HEK293 (cell line): ENCODE measurements at regions not wholly inside any gene's neighbourhood (a gene's known extent, or its start where the extent isn't known, plus 50 kb on each side); places are given as distances from the start of the nearest gene placed in this dataset.

Experiments
- CTCF ChIA-PET: fragments of 350-600 bp; formaldehyde crosslinking; extraction: SDS; loops from one replicate; lab custom pipeline; 2021; ENCODE audit warnings: antibody characterized with exemption; lab: Yijun Ruan, JAX
- POLR2A ChIA-PET: fragments of 300-600 bp; formaldehyde crosslinking; extraction: SDS; loops from one replicate; lab custom pipeline; 2020; ENCODE audit warnings: antibody characterized with exemption, inconsistent platforms; lab: Yijun Ruan, JAX
- H3K27ac ChIP-seq: fragments of 200-500 bp; sonication (Bioruptor generic); 2 replicates; pipeline ENCODE4 v1.5.1; 2014; ENCODE audit warnings: low read depth, low read length, control low read depth, inconsistent platforms; ENCODE audit errors: extremely low read depth
- H3K36me3 ChIP-seq, 2 experiments: fragments of 200-500 bp in 1 of 2; sonication (Bioruptor generic) in 1 of 2; 1 replicate in 1 of 2; 2 replicates in 1 of 2; pipeline ENCODE4 v1.5.1; 2014 to 2017; ENCODE audit warnings: inconsistent platforms in 2 of 2, low read length in 2 of 2; ENCODE audit not compliant: control insufficient read depth in 2 of 2, insufficient read depth in 1 of 2
- H3K4me1 ChIP-seq: fragments of 200-500 bp; sonication (Bioruptor generic); 2 replicates; pipeline ENCODE4 v1.5.1; 2014; ENCODE audit warnings: mild to moderate bottlenecking, low read length, inconsistent platforms; ENCODE audit not compliant: control insufficient read depth, insufficient read depth
- H3K4me3 ChIP-seq: 2 replicates; pipeline ENCODE4 v1.5.1; 2011; ENCODE audit warnings: low read depth, mild to moderate bottlenecking, control low read depth, low read length, moderate library complexity
- H3K9me3 ChIP-seq: fragments of 200-500 bp; sonication (Bioruptor generic); 2 replicates; pipeline ENCODE4 v1.5.1; 2014; ENCODE audit warnings: low read depth, low read length, inconsistent platforms; ENCODE audit not compliant: control insufficient read depth, insufficient read depth
- CTCF ChIP-seq: fragments of 450-650 bp; formaldehyde crosslinking; IDR thresholded peaks from 2 replicates; pipeline ENCODE4 v1.5.1; 2016; ENCODE audit warnings: missing biosample characterization, missing genetic modification characterization
- FEZF1 ChIP-seq: fragments of 450-650 bp; formaldehyde crosslinking; IDR thresholded peaks from 2 replicates; pipeline ENCODE4 v1.5.1; 2016; ENCODE audit warnings: missing biosample characterization, missing genetic modification characterization
- GLIS2 ChIP-seq: fragments of 450-650 bp; formaldehyde crosslinking; IDR thresholded peaks from 2 replicates; pipeline ENCODE4 v1.5.1; 2016; ENCODE audit warnings: missing biosample characterization, missing genetic modification characterization
- HOXA7 ChIP-seq: sonication (generic); formaldehyde crosslinking; IDR thresholded peaks from 2 replicates; pipeline ENCODE4 v1.8.1; 2022; ENCODE audit warnings: missing genetic modification reagents, borderline replicate concordance
- HOXD13 ChIP-seq: sonication (generic); formaldehyde crosslinking; IDR thresholded peaks from 2 replicates; pipeline ENCODE4 v1.8.0; 2022; ENCODE audit warnings: missing genetic modification reagents, borderline replicate concordance
- KLF16 ChIP-seq: fragments of 450-650 bp; formaldehyde crosslinking; IDR thresholded peaks from 2 replicates; pipeline ENCODE4 v1.5.1; 2017; ENCODE audit warnings: missing biosample characterization, missing genetic modification characterization
- KLF17 ChIP-seq: fragments of 450-650 bp; formaldehyde crosslinking; IDR thresholded peaks from 2 replicates; pipeline ENCODE4 v1.5.1; 2016; ENCODE audit warnings: missing biosample characterization, missing genetic modification characterization
- KLF8 ChIP-seq: fragments of 450-650 bp; formaldehyde crosslinking; IDR thresholded peaks from 2 replicates; pipeline ENCODE4 v1.5.1; 2016; ENCODE audit warnings: missing biosample characterization, missing genetic modification characterization
- OSR2 ChIP-seq: fragments of 450-650 bp; formaldehyde crosslinking; IDR thresholded peaks from 2 replicates; pipeline ENCODE4 v1.5.1; 2016; ENCODE audit warnings: missing biosample characterization, missing genetic modification characterization
- ZBTB1 ChIP-seq: fragments of 450-650 bp; formaldehyde crosslinking; IDR thresholded peaks from 2 replicates; pipeline ENCODE4 v1.5.1; 2016; ENCODE audit warnings: missing biosample characterization, missing genetic modification characterization
- ZBTB11 ChIP-seq: fragments of 450-650 bp; formaldehyde crosslinking; conservative IDR thresholded peaks from 2 replicates; pipeline ENCODE4 v1.5.1; 2016; ENCODE audit warnings: low read depth, missing biosample characterization, missing genetic modification characterization
- ZBTB17 ChIP-seq: fragments of 450-650 bp; formaldehyde crosslinking; IDR thresholded peaks from 2 replicates; pipeline ENCODE4 v1.5.1; 2016; ENCODE audit warnings: missing biosample characterization, missing genetic modification characterization
- ZBTB26 ChIP-seq: fragments of 450-650 bp; formaldehyde crosslinking; optimal IDR thresholded peaks from 2 replicates; pipeline ENCODE3; 2016; ENCODE audit warnings: missing biosample characterization, mild to moderate bottlenecking, missing genetic modification characterization
- ZFP69B ChIP-seq: fragments of 450-650 bp; formaldehyde crosslinking; IDR thresholded peaks from 2 replicates; pipeline ENCODE4 v1.5.1; 2016; ENCODE audit warnings: missing biosample characterization, missing genetic modification characterization
- ZNF174 ChIP-seq: fragments of 450-650 bp; formaldehyde crosslinking; IDR thresholded peaks from 2 replicates; pipeline ENCODE4 v1.5.0; 2017; ENCODE audit warnings: missing biosample characterization, mild to moderate bottlenecking, missing genetic modification characterization
- ZNF433 ChIP-seq: fragments of 450-650 bp; formaldehyde crosslinking; IDR thresholded peaks from 2 replicates; pipeline ENCODE4 v1.5.1; 2016; ENCODE audit warnings: missing biosample characterization, missing genetic modification characterization, low read depth
- ZNF48 ChIP-seq: fragments of 450-650 bp; formaldehyde crosslinking; IDR thresholded peaks from 2 replicates; pipeline ENCODE4 v1.5.1; 2016; ENCODE audit warnings: missing biosample characterization, missing genetic modification characterization
- ZNF514 ChIP-seq: fragments of 450-650 bp; formaldehyde crosslinking; IDR thresholded peaks from 2 replicates; pipeline ENCODE4 v1.5.1; 2016; ENCODE audit warnings: missing biosample characterization, missing genetic modification characterization
- ZNF529 ChIP-seq: fragments of 450-650 bp; formaldehyde crosslinking; IDR thresholded peaks from 2 replicates; pipeline ENCODE4 v1.5.1; 2017; ENCODE audit warnings: missing genetic modification characterization, missing biosample characterization; ENCODE audit not compliant: insufficient replicate concordance
- ZNF776 ChIP-seq: fragments of 450-650 bp; formaldehyde crosslinking; IDR thresholded peaks from 2 replicates; pipeline ENCODE4 v1.5.0; 2017; ENCODE audit warnings: missing biosample characterization, missing genetic modification characterization, borderline replicate concordance

- ChIA-PET CTCF (no interaction called here), POLR2A (no interaction called here)
- peaks cover 4% of the 10 kb centered on the region for H3K4me1 ChIP-seq
- H3K36me3 ChIP-seq: no peaks in the 10 kb centered on the region
- H3K9me3 ChIP-seq: no peaks in the 10 kb centered on the region
- H3K27ac ChIP-seq: no peak overlapping the region
- TF ChIP-seq ZNF776 (no peak), FEZF1 (tag by site-specific recombination) (peak; percentile 12; the same call in 1 of the 2 replicates), ZNF48 (tag by site-specific recombination) (no peak)
- TF ChIP-seq, all 188 proteins: peak for 1
- no peak overlapping the region for H3K4me3 ChIP-seq
Measured at GRCh38 chr1:55876276-55877060, 661.3 kb upstream of the USP24 start.

GRCh38 chr1:55870106-55870505, 654.9 kb upstream of the USP24 start:
- Histone ChIP-seq H3K4me1 (no peaks in the 10 kb centered on the region), H3K36me3 (no peaks in the 10 kb centered on the region), H3K9me3 (no peaks in the 10 kb centered on the region), H3K4me3 (no peak overlapping the region), H3K27ac (no peak overlapping the region)
- TF ChIP-seq KLF8 (tag by site-specific recombination): no peak
- no peak for TF ChIP-seq KLF16 (tag by site-specific recombination)
- TF ChIP-seq ZNF514 (tag by site-specific recombination): no peak
- TF ChIP-seq ZBTB17: no peak
- no peak for TF ChIP-seq CTCF (tag by site-specific recombination)
- no peak for TF ChIP-seq ZBTB26 (tag by site-specific recombination)
- TF ChIP-seq KLF17: no peak
- TF ChIP-seq OSR2 (tag by site-specific recombination): no peak
- TF ChIP-seq ZNF529 (tag by site-specific recombination): no peak
- no peak for TF ChIP-seq ZNF433
- no peak for TF ChIP-seq HOXA7 (CRISPR knock-in tag)
- TF ChIP-seq ZBTB11 (tag by site-specific recombination): no peak
- TF ChIP-seq ZFP69B (tag by site-specific recombination): no peak
- TF ChIP-seq ZNF48 (tag by site-specific recombination): no peak
- no peak for TF ChIP-seq GLIS2 (tag by site-specific recombination)
- no peak for TF ChIP-seq ZBTB1 (tag by site-specific recombination)
- TF ChIP-seq ZNF174 (tag by site-specific recombination): no peak
- TF ChIP-seq HOXD13 (CRISPR knock-in tag): no peak
- ChIA-PET CTCF (interaction anchor here (0.6 kb wide), 1 partner anchor 167 kb away, joined by 3 read pairs; no protein-coding TSS in a partner anchor), POLR2A (no interaction called here)
